CD4-positive, alpha-beta T cell treated with Interleukin-2 at 100 ng/mL for 4 hours (primary cell): ENCODE measurements at regions not wholly inside any gene's neighbourhood (a gene's known extent, or its start where the extent isn't known, plus 50 kb on each side); places are given as distances from the start of the nearest gene placed in this dataset.
"Not testable (repeated sequence)": the region's sequence is repeated elsewhere in the genome, so short reads cannot be mapped to it uniquely, and the experiment has no call there.

Experiments
- DNase-seq: peaks from one replicate; pipeline ENCODE4 v3.0.0-alpha.2; 2020; ENCODE audit warnings: low spot score

DNA sequence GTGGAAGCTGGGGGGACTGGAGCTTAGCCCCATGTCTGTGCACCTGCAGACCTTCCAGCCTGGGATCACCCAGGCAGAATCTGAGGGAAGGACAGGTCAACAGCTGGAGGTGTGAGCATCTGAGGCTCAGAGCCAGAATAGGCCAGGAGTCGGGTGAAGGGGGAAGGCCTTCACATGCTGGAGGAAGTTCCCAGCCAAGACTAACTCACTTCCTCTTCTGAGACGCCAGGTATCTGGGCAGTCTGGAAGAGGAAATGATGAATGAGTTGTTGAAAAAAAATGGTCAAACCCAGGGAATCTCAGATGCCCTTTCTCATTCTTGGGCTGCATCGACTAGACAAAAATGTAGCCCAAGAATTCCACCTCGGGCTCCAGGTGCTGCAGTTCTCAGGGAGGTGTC is 73.6 kb upstream of the TIAM2 start:
- no peak for DNase-seq

DNA sequence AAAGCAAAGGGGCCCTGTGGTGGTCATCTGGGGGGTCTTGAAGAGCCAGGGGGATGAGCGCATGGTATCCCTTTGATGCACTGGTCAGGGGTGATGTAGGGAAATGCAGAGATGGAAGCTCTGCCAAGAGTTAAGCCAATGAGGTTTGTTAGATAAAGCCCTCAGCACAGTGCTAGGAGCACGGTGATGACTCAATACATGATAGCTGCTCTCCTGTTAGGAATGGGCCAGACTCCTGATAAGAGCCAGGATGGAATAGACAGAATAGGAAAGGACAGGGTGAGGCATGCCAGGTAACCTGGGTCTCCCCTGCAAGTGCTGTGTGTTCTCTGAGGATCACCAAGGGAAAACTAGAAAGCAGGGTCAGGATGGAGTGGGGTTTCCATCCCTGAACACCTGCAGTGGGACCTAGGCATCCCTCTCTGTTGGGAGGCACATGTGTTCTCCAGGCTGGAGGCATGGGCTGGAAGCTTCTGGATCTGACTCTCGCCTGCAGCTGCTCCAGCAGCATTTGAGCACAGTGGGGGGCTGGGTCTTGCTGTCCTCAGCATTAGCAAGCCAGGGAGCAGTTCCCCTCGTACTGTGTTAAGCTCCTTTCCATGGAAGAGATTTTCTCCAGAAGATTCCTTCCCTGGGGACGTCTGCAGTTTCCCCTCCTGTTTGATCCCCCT is 71.8 kb upstream of the TIAM2 start:
- DNase-seq: no peak

DNA sequence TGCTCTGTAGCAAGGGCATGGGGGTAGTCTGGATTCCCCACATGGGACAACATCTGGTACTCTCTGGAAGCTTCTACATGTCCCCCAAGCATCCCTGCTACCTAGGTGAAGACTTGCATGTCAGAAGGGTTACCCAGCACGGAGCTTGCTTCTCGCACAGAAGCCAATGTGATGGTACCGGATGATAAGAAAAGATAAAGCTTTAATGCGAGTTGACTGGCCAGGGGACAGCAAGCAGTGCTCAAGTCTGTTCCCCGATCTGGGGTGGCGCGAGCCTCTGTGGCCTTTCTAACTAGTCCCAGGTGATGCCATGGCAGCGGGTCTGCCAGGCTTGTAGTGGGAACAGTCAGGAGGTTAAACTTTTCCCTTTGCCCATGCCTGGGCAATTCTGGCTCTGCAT is 70.0 kb upstream of the TIAM2 start:
- no peak for DNase-seq

DNA sequence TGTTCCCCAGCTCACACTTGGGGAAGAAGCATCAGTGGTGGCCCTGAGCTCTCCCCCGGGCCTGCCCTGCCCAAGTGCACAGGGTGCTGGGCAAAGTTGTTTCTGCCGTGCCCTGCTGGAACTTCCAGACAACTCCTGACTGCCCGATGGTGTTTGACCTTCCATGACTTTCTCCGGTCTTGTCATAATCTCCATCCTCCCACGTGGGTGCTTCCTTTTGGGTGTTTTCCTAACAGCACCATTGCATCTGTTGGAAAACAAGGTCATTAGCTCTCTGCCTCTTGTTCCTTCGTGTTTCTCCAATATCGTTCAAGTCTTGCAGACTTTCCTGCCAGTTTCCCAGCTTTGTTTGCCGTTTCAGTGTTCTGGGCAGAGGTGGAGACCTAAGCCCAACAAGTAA is 68.7 kb upstream of the TIAM2 start:
- DNase-seq: no peak

DNA sequence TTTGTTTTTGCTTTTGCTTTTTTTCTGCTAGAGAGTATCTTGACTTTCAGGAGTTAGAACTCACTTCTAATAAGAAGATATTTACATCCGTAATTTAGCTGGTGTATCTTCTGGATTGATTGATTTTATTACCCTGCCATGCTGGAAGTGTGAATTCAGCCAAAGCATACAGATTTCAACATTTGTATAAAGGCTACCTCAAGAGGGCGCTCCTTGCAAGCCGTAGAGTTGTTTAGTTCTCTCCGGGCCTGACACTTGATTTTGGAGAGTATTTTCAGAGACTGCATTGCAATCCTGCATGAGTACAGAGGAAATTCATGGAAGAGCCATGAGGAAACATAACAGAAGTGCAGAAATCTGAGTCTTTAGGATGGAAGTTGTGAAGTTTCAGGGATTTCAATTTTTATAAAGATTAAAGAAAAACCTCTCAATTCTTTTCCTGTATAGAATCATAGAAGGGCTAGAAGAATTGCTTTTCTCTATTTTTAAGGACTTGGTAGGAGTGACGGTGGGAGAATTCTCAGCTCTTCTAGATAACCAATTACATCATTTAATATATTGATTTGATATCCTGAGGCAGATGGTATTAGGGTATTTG is 66.7 kb upstream of the TIAM2 start:
- peak; percentile 78 for DNase-seq

DNA sequence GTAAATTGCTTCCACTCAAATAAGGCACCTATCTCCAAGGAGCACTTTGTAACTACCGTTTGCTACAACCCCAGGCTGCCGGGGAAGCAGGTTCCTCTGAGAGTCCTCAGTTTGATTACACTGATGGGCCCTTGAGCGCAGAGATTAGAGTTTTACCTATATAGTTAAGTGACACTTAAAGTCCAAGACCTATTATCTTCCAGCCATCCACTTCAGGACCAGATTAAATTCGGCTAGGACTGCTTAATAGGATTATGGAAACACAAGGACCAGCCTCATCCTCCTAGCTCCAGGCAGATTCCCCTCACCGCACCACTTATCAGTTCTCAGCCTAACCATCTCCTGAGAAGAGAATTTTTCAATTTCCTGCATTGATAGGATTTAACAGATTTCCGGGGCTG is 64.7 kb upstream of the TIAM2 start:
- no peak for DNase-seq

DNA sequence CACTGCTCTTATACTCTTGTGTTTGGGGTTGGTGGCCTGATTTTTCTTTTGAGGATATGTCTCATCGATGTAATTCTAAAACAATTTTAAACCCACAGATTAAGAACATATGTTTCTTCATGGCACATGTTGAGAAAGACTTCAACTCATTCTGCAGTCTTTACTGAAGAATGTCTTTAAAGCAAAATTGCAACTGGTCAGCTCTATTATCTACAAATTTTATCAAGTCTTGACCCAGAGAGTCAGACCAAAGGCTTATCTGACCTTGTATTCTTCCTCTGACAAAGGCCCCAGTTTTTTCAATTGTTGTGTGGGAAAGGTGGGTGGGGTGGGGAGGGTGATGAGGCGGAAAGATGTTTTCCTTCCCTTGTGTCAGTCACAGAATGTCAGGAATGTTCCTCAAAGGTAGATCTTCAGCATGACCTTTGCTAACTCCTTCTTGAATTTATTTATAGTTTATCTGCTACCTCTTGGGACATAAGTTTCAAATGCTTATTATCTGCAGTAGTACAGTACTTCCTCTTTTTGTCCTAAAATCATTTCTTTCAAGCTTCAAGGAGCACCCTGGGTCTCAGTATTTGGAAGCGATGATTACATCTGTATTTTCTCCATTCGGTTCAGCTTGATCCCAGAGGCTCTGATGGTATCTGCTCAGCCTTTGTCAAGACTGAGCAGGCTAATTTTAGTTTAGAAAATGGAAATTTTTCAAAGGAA is 63.2 kb upstream of the TIAM2 start:
- DNase-seq: no peak

DNA sequence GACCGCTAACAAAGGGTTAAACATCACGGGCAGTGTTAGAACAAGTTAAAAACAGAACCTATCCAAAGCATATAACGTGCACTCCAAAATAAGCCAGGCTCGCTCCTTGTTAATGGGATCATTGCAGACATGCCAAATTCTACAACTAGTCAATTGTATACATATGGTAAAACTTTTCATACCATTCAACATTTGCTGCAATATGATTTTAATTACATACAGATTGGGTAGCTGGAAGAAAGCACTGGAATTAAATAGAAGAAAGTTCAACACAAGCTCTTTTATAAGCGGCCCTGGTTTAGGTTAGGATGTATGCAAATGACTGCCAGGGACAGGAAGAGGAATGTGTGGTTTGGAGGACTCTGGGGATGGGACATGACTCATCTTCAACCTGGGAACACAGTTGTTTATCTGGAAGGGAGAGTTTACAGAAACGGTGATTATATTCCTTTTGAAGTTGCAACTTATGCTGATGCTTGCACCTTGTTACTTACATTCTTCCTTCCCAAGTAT is 62.5 kb upstream of the TIAM2 start:
- no peak for DNase-seq

DNA sequence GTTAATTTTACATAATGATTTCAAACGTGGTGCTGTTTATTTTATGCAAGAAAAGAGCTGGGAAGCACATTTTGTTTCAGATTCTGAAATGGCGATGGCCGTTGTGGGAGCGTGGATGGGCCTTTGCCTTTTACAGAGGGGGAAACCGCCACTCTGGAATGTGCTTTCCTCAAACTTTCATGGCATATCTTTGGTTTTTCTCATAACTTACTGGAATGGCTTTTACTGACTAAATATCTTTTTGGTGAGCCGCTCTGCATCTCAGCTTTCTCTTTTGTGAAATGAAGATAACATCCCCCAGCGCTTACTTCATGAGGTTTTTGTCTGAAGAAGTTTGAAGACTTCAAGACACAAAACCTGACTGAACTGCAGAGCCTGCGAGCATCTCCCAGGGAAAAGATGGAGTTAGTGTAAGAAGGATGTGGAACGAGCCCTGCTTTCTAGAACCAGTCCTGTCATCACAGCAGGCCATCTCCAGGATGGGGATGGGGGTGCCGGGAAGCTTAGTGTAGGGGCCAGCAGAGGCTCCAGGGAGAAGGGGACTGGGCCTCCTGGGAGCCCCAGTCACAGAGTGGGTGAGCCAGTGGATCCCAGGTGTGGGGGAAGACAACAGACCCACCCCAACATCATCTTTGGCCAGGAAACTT is 61.8 kb upstream of the TIAM2 start:
- no peak for DNase-seq

DNA sequence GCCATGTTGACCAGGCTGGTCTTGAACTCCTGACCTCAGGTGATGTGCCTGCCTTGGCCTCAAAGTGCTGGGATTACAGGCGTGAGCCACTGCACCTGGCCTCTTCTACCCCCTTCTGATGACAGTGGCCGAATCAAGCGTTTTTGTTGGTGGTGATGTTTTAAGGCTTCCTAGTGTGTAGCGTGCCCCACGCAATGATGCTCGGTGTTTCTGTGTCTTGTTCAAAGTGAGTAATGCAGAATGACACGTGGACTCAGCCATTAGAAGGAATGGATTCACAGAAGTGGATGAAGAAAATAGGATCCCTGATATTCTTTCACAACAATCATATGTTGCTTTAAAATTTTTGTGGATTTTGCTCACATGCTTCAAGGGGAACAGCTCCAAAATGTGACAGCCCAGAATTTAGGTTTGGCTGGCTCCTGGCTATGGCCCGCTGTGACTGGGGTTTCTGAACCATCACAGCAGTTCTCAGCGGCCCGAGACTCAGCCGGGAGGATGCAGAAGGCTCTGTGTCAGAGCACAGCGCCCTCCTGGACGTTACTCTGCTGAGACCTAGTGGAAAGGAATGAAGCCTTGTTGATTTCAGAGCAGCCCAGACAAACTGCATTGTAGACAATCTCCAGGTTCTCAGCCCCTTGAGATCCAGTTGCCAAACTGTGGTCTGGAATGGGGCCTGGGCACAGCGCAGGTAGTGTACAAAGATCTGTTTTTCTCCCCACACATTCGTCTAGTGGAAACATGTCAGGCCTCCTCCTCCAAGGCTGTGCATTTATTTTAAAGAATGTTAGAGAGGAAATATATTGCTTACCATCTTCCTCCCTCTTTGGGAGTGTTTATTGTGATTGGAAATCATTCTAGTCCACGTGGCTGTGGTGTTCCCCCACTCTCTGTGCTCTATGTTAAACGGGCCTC is 57.6 kb upstream of the TIAM2 start:
- DNase-seq: no peak

DNA sequence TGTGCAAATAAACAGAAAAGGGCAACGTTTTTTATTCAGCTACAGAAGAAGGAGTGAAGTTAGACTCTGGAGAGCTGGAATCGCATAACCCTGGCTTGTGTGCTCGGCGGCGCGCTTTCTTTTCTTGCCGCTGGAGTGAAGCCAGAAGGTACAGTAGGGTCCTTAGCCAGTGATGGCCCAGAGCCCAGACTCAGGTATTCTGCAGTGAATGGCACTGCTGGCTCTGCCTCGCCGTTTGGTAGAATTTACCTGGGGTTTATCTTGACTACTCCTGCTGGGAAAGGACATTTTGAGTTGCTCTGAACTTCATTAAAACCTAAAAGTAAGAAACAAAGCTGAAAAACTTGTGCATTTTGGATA is 56.9 kb upstream of the TIAM2 start:
- DNase-seq: no peak

DNA sequence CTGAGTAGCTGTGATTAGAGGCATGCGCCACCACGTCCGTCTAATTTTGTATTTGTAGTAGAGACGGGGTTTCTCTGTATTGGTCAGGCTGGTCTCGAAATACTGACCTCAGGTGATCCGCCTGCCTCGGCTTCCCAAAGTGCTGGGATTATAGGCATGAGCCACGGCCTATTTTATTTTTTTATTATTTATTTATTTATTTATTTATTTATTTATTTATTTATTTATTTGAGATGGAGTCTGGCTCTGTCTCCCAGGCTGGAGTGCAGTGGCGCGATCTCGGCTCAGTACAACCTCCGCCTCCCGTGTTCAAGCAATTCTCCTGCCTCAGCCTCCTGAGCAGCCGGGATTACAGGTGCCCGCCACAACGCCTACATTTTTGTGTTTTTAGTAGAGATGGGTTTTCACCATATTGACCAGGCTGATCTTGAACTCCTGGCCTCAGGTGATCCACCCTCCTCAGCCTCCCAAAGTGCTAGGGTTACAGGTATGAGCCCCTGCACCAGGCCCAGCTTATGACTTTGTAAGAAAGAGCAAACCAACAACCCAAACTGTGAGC is 56.3 kb upstream of the TIAM2 start:
- not testable (repeated sequence) for DNase-seq

DNA sequence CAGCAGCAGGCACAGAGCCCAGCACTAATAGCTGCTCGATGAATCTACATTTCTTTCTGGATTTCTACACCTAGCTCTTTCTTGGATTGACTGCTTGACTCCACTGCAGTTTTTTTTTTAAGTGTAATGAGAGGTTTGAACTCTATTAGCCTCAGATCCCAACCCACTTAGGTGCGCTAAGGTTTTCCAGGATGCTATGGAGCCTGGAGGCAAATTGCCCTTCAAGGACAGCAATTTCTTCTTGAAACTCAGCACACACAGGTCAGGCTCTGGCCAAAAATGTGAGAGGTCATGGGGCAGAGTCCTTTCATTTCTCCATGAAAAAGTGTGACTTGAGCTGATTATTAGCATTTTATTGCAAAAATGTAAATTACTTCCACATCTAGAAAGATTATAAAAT is 52.3 kb upstream of the TIAM2 start:
- no peak for DNase-seq

DNA sequence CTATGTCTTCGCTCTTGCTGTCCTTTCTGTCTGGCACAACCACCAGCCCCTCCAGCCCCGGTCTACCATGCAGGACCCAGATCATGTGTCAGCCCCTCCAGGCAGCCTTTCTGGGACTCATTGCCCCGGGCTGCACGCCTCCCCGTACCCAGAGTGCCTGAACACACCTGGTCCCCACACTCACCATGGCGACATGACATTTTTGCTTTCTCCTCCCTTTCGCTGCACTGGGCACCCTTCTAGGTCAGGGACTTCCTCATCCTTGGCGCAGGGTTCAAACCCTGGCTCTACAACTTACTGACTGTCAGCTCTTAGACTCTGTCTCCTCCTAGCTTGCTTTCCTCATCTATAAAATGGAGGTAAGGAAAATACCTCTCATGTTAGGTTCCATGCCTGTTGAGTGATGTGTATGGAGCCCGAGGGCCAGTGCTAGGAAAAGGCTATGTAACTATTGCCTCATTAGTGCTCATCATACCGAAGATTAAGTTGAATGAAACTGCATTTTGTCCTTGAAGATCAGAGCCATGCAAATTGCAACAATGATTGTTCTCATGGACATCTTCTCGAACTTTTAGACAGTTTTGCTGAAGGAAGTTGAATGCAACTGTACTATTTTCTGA is 49.7 kb upstream of the TIAM2 start:
- no peak for DNase-seq
